Astrocyte (in vitro differentiated cells and primary cell): ENCODE measurements at regions not wholly inside any gene's neighbourhood (a gene's known extent, or its start where the extent isn't known, plus 50 kb on each side); places are given as distances from the start of the nearest gene placed in this dataset.

Source experiments
- DNase-seq: peaks from one replicate; pipeline ENCODE4 v3.0.0-alpha.2; 2010; ENCODE audit warnings: low read depth
- FAIRE-seq: peaks from 2 replicates; lab custom pipeline; 2011; peaks lifted over from hg19 to GRCh38; lab: Jason Lieb, UNC
- H2AFZ ChIP-seq: 2 replicates; pipeline ENCODE4 v1.6.0; 2012; ENCODE audit warnings: low read depth, low read length, inconsistent platforms
- H3K27ac ChIP-seq: 2 replicates; pipeline ENCODE4 v1.5.1; 2011; ENCODE audit warnings: low read depth, low read length, inconsistent platforms
- H3K27me3 ChIP-seq: 2 replicates; pipeline ENCODE4 v1.6.0; 2011; ENCODE audit warnings: low read length, inconsistent platforms; ENCODE audit not compliant: insufficient read depth
- H3K36me3 ChIP-seq: 2 replicates; pipeline ENCODE4 v1.5.1; 2011; ENCODE audit warnings: low read length, inconsistent platforms; ENCODE audit not compliant: insufficient read depth
- H3K4me1 ChIP-seq: 2 replicates; pipeline ENCODE4 v1.5.1; 2011; ENCODE audit warnings: low read length, inconsistent platforms; ENCODE audit not compliant: insufficient read depth
- H3K4me2 ChIP-seq: 2 replicates; pipeline ENCODE4 v1.6.0; 2012; ENCODE audit warnings: low read length, inconsistent platforms
- H3K4me3 ChIP-seq: 2 replicates; pipeline ENCODE4 v1.5.1; 2011; ENCODE audit warnings: low read depth, mild to moderate bottlenecking, low read length, inconsistent platforms; ENCODE audit not compliant: insufficient read depth
- H3K79me2 ChIP-seq: 2 replicates; pipeline ENCODE4 v1.6.0; 2012; ENCODE audit warnings: mild to moderate bottlenecking, low read length, inconsistent platforms; ENCODE audit not compliant: insufficient read depth
- H3K9ac ChIP-seq: 2 replicates; pipeline ENCODE4 v1.6.0; 2012; ENCODE audit warnings: mild to moderate bottlenecking, low read length, inconsistent platforms
- H3K9me3 ChIP-seq: 2 replicates; pipeline ENCODE4 v1.5.1; 2012; ENCODE audit warnings: low read depth, mild to moderate bottlenecking, low read length, inconsistent platforms; ENCODE audit not compliant: insufficient read depth
- H4K20me1 ChIP-seq: 2 replicates; pipeline ENCODE4 v1.6.0; 2012; ENCODE audit warnings: low read length, inconsistent platforms; ENCODE audit not compliant: insufficient read depth
- H3K27ac Mint-ChIP-seq: one replicate; pipeline ENCODE4 v1.8.0; 2021; ENCODE audit warnings: mild to moderate bottlenecking, mixed read lengths; ENCODE audit not compliant: unreplicated experiment
- H3K27me3 Mint-ChIP-seq: one replicate; pipeline ENCODE4 v1.8.0; 2021; ENCODE audit warnings: low read depth, mixed read lengths; ENCODE audit not compliant: unreplicated experiment
- H3K36me3 Mint-ChIP-seq: one replicate; pipeline ENCODE4 v1.8.0; 2021; ENCODE audit warnings: low read depth, mixed read lengths; ENCODE audit not compliant: unreplicated experiment
- H3K4me1 Mint-ChIP-seq: one replicate; pipeline ENCODE4 v1.8.0; 2021; ENCODE audit warnings: low read depth, mixed read lengths; ENCODE audit not compliant: unreplicated experiment
- H3K4me3 Mint-ChIP-seq: one replicate; pipeline ENCODE4 v1.8.0; 2021; ENCODE audit warnings: mild to moderate bottlenecking, moderate library complexity, mixed read lengths; ENCODE audit not compliant: unreplicated experiment
- H3K9me3 Mint-ChIP-seq: one replicate; pipeline ENCODE4 v1.8.0; 2021; ENCODE audit warnings: mild to moderate bottlenecking, mixed read lengths; ENCODE audit not compliant: unreplicated experiment
- CTCF ChIP-seq: IDR thresholded peaks from 2 replicates; pipeline ENCODE4 v1.5.1; 2011; ENCODE audit warnings: low read depth, mild to moderate bottlenecking, inconsistent platforms, low read length, moderate library complexity; ENCODE audit not compliant: insufficient read depth
- EZH2 ChIP-seq: IDR thresholded peaks from 2 replicates; pipeline ENCODE4 v1.6.1; 2012; ENCODE audit warnings: mild to moderate bottlenecking, low read length, inconsistent platforms; ENCODE audit not compliant: insufficient read depth

GRCh38 chr10:1873661-1874315 lies 136.5 kb upstream of the ADARB2 start:
- H3K27ac ChIP-seq: no peak overlapping the region
- TF ChIP-seq CTCF: no peak
- no peak for TF ChIP-seq EZH2
- H2AFZ ChIP-seq: no peak overlapping the region
- H3K4me3 ChIP-seq: no peak overlapping the region
- FAIRE-seq: no peak
- no peaks in the 10 kb centered on the region for H4K20me1 ChIP-seq
- no peak for DNase-seq
- H3K4me3 Mint-ChIP-seq: no peak overlapping the region
- H3K36me3 Mint-ChIP-seq: no peaks in the 10 kb centered on the region
- no peaks in the 10 kb centered on the region for H3K4me1 ChIP-seq
- no peak overlapping the region for H3K9ac ChIP-seq
- no peak overlapping the region for H3K4me2 ChIP-seq
- H3K27me3 ChIP-seq: no peaks in the 10 kb centered on the region
- H3K27me3 Mint-ChIP-seq: peaks cover 39% of the 10 kb centered on the region
- peaks cover 4% of the 10 kb centered on the region for H3K9me3 Mint-ChIP-seq
- no peaks in the 10 kb centered on the region for H3K36me3 ChIP-seq
- peaks cover 6% of the 10 kb centered on the region for H3K9me3 ChIP-seq
- H3K27ac Mint-ChIP-seq: no peak overlapping the region
- no peaks in the 10 kb centered on the region for H3K79me2 ChIP-seq
- H3K4me1 Mint-ChIP-seq: no peaks in the 10 kb centered on the region

- Histone ChIP-seq H3K27ac (no peak overlapping the region), H3K9me3 (peaks cover 6% of the 10 kb centered on the region), H3K9ac (no peak overlapping the region), H3K4me3 (no peak overlapping the region), H3K27me3 (no peaks in the 10 kb centered on the region), H4K20me1 (no peaks in the 10 kb centered on the region), H3K79me2 (no peaks in the 10 kb centered on the region), H3K4me2 (no peak overlapping the region), H3K36me3 (no peaks in the 10 kb centered on the region), H3K4me1 (no peaks in the 10 kb centered on the region), H2AFZ (no peak overlapping the region)
- no peak for TF ChIP-seq EZH2
- TF ChIP-seq CTCF: no peak
- peaks cover 4% of the 10 kb centered on the region for H3K9me3 Mint-ChIP-seq
- no peaks in the 10 kb centered on the region for H3K4me1 Mint-ChIP-seq
- no peak for DNase-seq
- H3K4me3 Mint-ChIP-seq: no peak overlapping the region
- no peak overlapping the region for H3K27ac Mint-ChIP-seq
- FAIRE-seq: no peak
- H3K36me3 Mint-ChIP-seq: no peaks in the 10 kb centered on the region
- peaks cover 39% of the 10 kb centered on the region for H3K27me3 Mint-ChIP-seq
Measured at GRCh38 chr10:1872151-1872726, 134.9 kb upstream of the ADARB2 start.

- Histone ChIP-seq H3K4me2 (no peak overlapping the region), H3K79me2 (no peaks in the 10 kb centered on the region), H3K9ac (no peak overlapping the region), H4K20me1 (no peaks in the 10 kb centered on the region), H3K4me1 (no peaks in the 10 kb centered on the region), H3K27ac (no peak overlapping the region), H2AFZ (no peak overlapping the region), H3K9me3 (peaks cover 6% of the 10 kb centered on the region), H3K27me3 (no peaks in the 10 kb centered on the region), H3K4me3 (no peak overlapping the region), H3K36me3 (no peaks in the 10 kb centered on the region)
- Mint-ChIP-seq H3K27ac (no peak overlapping the region), H3K9me3 (peaks cover 4% of the 10 kb centered on the region), H3K27me3 (peaks cover 39% of the 10 kb centered on the region), H3K36me3 (no peaks in the 10 kb centered on the region), H3K4me3 (no peak overlapping the region), H3K4me1 (no peaks in the 10 kb centered on the region)
- no peak for FAIRE-seq
- TF ChIP-seq CTCF (no peak), EZH2 (no peak)
- DNase-seq: no peak
Measured at GRCh38 chr10:1870491-1870890, 133.2 kb upstream of the ADARB2 start.
